Neural progenitor cell (in vitro differentiated cells): ENCODE measurements at regions not wholly inside any gene's neighbourhood (a gene's known extent, or its start where the extent isn't known, plus 50 kb on each side); places are given as distances from the start of the nearest gene placed in this dataset.
A peak's percentile ranks its signal among the peaks of the same experiment; 100 is the strongest.

Experiments
- DNase-seq: peaks from one replicate; pipeline ENCODE4 v3.0.0-alpha.2; 2016; ENCODE audit warnings: low spot score
- H2AFZ ChIP-seq: fragments of 200-600 bp; sonication (generic); replicated peaks from 2 replicates; pipeline ENCODE4 v1.6.1; 2016; ENCODE audit warnings: antibody characterized with exemption
- H3F3A ChIP-seq: fragments of 200-600 bp; sonication (generic); 2 replicates; pipeline ENCODE4 v1.6.1; 2016; ENCODE audit warnings: antibody characterized with exemption, low read depth
- H3K27ac ChIP-seq: fragments of 200-600 bp; sonication (generic); 2 replicates; pipeline ENCODE4 v1.5.1; 2016; ENCODE audit warnings: mild to moderate bottlenecking
- H3K27me3 ChIP-seq: fragments of 200-600 bp; sonication (generic); 2 replicates; pipeline ENCODE4 v1.6.1; 2016; ENCODE audit warnings: mild to moderate bottlenecking, moderate library complexity
- H3K36me3 ChIP-seq: fragments of 200-600 bp; sonication (generic); 2 replicates; pipeline ENCODE4 v1.5.1; 2016
- H3K4me1 ChIP-seq: fragments of 200-600 bp; sonication (generic); 2 replicates; pipeline ENCODE4 v1.6.1; 2016; ENCODE audit warnings: mixed run types
- H3K4me2 ChIP-seq: fragments of 200-600 bp; sonication (generic); 2 replicates; pipeline ENCODE4 v1.6.1; 2016
- H3K4me3 ChIP-seq: fragments of 200-600 bp; sonication (generic); 2 replicates; pipeline ENCODE4 v1.5.1; 2016
- H3K79me2 ChIP-seq: fragments of 200-600 bp; sonication (generic); 2 replicates; pipeline ENCODE4 v1.6.1; 2016; ENCODE audit warnings: low read depth
- H3K9ac ChIP-seq: fragments of 200-600 bp; sonication (generic); 2 replicates; pipeline ENCODE4 v1.6.1; 2016
- H3K9me3 ChIP-seq: fragments of 200-600 bp; sonication (generic); 2 replicates; pipeline ENCODE4 v1.5.1; 2016; ENCODE audit warnings: low read depth
- H4K20me1 ChIP-seq: fragments of 200-600 bp; sonication (generic); 2 replicates; pipeline ENCODE4 v1.6.1; 2016; ENCODE audit warnings: low read depth
- H3K27ac Mint-ChIP-seq: 3 replicates; pipeline ENCODE4 v1.8.0; 2021; ENCODE audit warnings: mixed read lengths
- H3K27me3 Mint-ChIP-seq: 2 replicates; pipeline ENCODE4 v1.8.0; 2022; ENCODE audit warnings: low read depth, mild to moderate bottlenecking, inconsistent platforms, moderate library complexity, mixed read lengths; ENCODE audit not compliant: insufficient read depth
- H3K36me3 Mint-ChIP-seq: 3 replicates; pipeline ENCODE4 v1.8.0; 2021; ENCODE audit warnings: mixed read lengths
- H3K4me1 Mint-ChIP-seq: 3 replicates; pipeline ENCODE4 v1.8.0; 2021; ENCODE audit warnings: mixed read lengths
- H3K4me3 Mint-ChIP-seq: 3 replicates; pipeline ENCODE4 v1.8.0; 2021; ENCODE audit warnings: mild to moderate bottlenecking, moderate library complexity, mixed read lengths
- H3K9me3 Mint-ChIP-seq: 3 replicates; pipeline ENCODE4 v1.8.0; 2020; ENCODE audit warnings: mixed read lengths
- EZH2 ChIP-seq: fragments of 200-600 bp; sonication (generic); IDR thresholded peaks from 2 replicates; pipeline ENCODE4 v1.6.1; 2017; ENCODE audit warnings: antibody characterized with exemption, mild to moderate bottlenecking, moderate library complexity
- EZH2phosphoT487 ChIP-seq: fragments of 200-600 bp; sonication (generic); IDR thresholded peaks from 2 replicates; pipeline ENCODE4 v1.6.1; 2017; ENCODE audit warnings: antibody characterized with exemption
- TF ChIP-seq, protein P1 (sequence below): fragments of 200-600 bp; sonication (generic); IDR thresholded peaks from 2 replicates; pipeline ENCODE4 v1.5.1; 2017; ENCODE audit warnings: antibody characterized with exemption, mild to moderate bottlenecking

DNA sequence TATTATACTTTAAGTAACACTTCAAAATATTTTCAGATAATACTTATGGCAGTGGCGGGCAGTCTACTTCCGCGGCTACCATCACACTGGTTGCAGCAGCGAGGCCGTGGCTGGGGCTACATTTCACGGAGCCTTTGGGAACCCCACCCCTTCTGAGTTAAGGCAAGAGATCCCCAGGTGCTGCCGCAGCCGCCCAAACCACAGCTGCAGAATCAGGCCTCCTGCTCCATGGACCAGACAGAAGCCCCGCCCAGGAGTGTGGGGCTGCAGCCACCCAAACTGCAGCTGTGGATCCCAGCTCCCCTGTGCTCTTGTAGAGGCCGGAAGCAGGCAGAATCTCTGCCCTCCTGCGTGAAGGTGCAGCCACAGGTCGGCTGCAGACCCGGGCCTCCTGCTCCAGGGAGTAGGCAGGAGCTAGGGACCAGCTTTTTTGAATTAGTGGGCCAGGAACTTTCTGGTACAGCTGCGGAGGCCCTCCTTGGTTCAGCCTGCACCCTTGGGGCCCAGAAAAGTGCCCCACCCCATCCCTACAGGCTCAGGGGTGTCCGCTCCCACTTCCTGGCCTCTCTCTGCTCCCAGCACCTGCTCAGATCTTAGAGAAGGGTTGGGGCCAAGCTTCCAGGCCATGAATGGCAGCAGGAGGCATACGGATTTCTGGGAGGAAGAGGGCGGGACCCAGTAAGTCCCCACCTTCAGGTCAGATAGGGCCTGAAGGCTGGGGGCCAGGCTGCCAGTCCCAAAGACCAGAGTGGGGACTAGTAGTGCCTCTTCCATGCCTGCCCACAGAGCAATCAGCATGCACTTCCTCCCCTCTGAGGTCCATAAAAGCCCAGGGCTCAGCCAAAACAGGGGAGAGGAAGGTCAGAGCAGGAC is 1188.8 kb upstream of the CADM2 start:
- H3K9me3 Mint-ChIP-seq, result no peaks in the 10 kb centered on the region
- peak overlapping the region; percentile 41 for H2AFZ ChIP-seq
- no peaks in the 10 kb centered on the region for H4K20me1 ChIP-seq
- TF ChIP-seq EZH2 (no peak), EZH2phosphoT487 (no peak)
- TF ChIP-seq, protein P1, sequence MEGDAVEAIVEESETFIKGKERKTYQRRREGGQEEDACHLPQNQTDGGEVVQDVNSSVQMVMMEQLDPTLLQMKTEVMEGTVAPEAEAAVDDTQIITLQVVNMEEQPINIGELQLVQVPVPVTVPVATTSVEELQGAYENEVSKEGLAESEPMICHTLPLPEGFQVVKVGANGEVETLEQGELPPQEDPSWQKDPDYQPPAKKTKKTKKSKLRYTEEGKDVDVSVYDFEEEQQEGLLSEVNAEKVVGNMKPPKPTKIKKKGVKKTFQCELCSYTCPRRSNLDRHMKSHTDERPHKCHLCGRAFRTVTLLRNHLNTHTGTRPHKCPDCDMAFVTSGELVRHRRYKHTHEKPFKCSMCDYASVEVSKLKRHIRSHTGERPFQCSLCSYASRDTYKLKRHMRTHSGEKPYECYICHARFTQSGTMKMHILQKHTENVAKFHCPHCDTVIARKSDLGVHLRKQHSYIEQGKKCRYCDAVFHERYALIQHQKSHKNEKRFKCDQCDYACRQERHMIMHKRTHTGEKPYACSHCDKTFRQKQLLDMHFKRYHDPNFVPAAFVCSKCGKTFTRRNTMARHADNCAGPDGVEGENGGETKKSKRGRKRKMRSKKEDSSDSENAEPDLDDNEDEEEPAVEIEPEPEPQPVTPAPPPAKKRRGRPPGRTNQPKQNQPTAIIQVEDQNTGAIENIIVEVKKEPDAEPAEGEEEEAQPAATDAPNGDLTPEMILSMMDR, result no peak
- no peaks in the 10 kb centered on the region for H3K36me3 ChIP-seq
- H3K4me1 ChIP-seq, result no peaks in the 10 kb centered on the region
- H3K27me3 ChIP-seq, result no peaks in the 10 kb centered on the region
- no peak overlapping the region for H3K4me3 Mint-ChIP-seq
- H3K36me3 Mint-ChIP-seq, result no peaks in the 10 kb centered on the region
- H3K4me2 ChIP-seq, result no peak overlapping the region
- H3K9me3 ChIP-seq, result no peaks in the 10 kb centered on the region
- no peaks in the 10 kb centered on the region for H3K27me3 Mint-ChIP-seq
- H3K4me3 ChIP-seq, result no peak overlapping the region
- no peak for DNase-seq
- no peak overlapping the region for H3K9ac ChIP-seq
- H3F3A ChIP-seq, result no peaks in the 10 kb centered on the region
- H3K27ac ChIP-seq, result no peak overlapping the region
- no peaks in the 10 kb centered on the region for H3K4me1 Mint-ChIP-seq
- H3K27ac Mint-ChIP-seq, result no peak overlapping the region
- no peaks in the 10 kb centered on the region for H3K79me2 ChIP-seq

DNA sequence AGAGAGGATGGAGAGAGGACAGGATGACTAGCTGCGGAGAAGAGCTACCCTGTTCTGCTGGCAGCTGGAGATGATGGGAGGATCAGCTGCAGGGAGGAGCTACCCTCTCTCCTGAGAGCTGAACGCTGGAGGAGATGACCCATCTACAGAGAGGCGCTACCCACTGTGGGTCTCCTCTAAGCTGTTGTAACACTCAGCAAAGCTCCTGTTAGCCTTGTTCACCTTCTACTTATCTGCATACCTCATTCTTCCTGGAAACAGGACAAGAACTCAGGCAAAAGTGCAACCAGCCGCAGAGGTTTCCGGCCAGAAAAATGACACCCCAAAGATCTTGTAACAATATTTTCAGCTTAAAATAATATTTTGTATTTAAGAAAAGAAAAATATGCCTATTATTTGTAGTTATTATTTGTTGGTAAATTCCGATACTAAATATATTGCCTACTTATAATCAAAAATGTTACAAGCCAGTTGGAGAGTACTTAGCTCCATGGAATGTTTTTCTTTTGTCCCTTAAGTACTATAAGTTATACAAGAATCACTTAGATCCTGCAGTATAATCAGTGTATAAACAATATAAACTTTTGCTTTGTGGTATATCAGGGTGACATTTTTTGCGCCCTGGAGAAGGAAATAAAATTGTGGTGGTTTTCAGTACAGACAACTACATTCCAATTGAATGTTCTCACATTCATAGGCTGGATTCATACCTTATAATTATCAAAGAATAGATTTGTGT is 1188.0 kb upstream of the CADM2 start:
- no peaks in the 10 kb centered on the region for H3K36me3 Mint-ChIP-seq
- no peak overlapping the region for H3K27ac Mint-ChIP-seq
- Histone ChIP-seq H3K36me3 (no peaks in the 10 kb centered on the region), H3K4me1 (no peaks in the 10 kb centered on the region), H3K27me3 (no peaks in the 10 kb centered on the region), H3K4me3 (no peak overlapping the region), H3K9me3 (no peaks in the 10 kb centered on the region), H3K27ac (no peak overlapping the region), H3F3A (no peaks in the 10 kb centered on the region), H4K20me1 (no peaks in the 10 kb centered on the region), H3K4me2 (no peak overlapping the region), H3K79me2 (no peaks in the 10 kb centered on the region), H2AFZ (peak overlapping the region; percentile 41), H3K9ac (no peak overlapping the region)
- no peaks in the 10 kb centered on the region for H3K4me1 Mint-ChIP-seq
- H3K9me3 Mint-ChIP-seq, result no peaks in the 10 kb centered on the region
- TF ChIP-seq, protein P1, result no peak
- no peak for TF ChIP-seq EZH2phosphoT487
- no peak for TF ChIP-seq EZH2
- H3K4me3 Mint-ChIP-seq, result no peak overlapping the region
- no peaks in the 10 kb centered on the region for H3K27me3 Mint-ChIP-seq
- no peak for DNase-seq

DNA sequence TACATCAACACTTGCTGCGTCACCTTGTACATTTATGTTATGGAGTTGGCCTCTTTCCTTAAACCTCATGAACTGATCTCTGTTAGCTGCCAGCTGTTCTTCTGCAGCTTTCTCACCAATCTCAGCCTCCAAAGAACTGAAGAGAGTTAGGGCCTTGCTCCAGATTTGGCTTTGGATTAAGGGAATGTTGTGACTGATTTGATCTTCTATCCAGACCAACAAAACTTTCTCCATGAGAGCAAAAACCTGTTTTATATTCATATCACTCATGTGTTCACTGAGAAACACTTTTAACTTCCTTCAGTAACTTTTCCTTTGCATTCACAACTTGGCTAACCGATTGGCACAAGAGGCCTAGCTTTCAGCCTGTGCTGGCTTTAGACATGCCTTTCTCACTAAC is 1156.0 kb upstream of the CADM2 start:
- Histone ChIP-seq H3K36me3 (no peaks in the 10 kb centered on the region), H3K4me2 (no peak overlapping the region), H3K4me3 (no peak overlapping the region), H3F3A (no peaks in the 10 kb centered on the region), H3K79me2 (no peaks in the 10 kb centered on the region), H3K4me1 (no peaks in the 10 kb centered on the region), H3K27me3 (no peaks in the 10 kb centered on the region), H3K9ac (no peak overlapping the region), H3K27ac (no peak overlapping the region), H3K9me3 (no peaks in the 10 kb centered on the region), H4K20me1 (no peaks in the 10 kb centered on the region), H2AFZ (peak overlapping the region; percentile 26)
- TF ChIP-seq, protein P1, result no peak
- TF ChIP-seq EZH2 (no peak), EZH2phosphoT487 (no peak)
- Mint-ChIP-seq H3K36me3 (no peaks in the 10 kb centered on the region), H3K4me1 (peaks cover 3% of the 10 kb centered on the region), H3K27ac (no peak overlapping the region), H3K27me3 (no peaks in the 10 kb centered on the region), H3K4me3 (no peak overlapping the region), H3K9me3 (no peaks in the 10 kb centered on the region)
- no peak for DNase-seq
